ENCODE measurements at regions not wholly inside any gene's neighbourhood (a gene's known extent, or its start where the extent isn't known, plus 50 kb on each side); places are given as distances from the start of the nearest gene placed in this dataset.

DNA sequence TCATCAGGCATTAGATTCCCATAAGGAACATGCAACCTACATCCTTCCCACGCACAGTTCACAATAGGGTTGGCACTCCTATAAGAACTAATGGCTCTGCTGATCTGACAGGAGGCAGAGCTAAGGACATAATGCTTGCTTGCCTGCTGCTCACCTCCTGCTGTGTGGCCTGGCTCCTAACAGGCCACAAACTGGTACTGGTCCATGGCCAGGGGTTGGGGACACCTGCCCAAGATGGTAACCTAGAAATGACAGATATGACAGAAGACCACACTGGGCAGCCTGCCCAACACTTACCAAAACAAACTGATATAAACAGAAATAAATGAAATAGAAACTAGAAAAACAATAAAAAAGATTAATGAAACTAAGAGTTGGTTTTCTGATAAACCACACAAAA is 325.6 kb downstream of the SEC23A start (continued):
- TF ChIP-seq ZNF776 (tag by site-specific recombination; IDR thresholded peaks at IDR 0.05; ENCODE audit: borderline replicate concordance), result no peak

- POLR2A ChIA-PET, result no interaction called here
These were observed 327.0 kb downstream of the SEC23A start for GRCh38 chr14:38775986-38776385.

DNA sequence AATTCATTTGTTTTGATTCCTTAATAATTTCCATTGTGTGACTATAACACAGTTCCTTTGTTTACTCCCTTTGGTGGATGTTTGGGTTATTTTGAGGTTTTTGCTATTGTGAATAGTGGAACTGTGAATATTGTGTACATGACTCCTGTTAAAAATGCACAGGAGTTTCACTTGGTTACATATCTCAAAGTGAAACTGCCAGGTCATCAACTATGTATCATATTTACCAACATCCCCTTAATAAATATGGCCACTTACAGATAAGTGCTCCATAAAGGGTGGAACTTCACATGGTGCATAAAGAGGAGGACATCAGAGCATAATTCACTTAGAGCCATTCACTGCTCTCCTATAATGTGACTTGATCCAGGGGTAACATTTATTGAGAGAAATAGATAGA is 328.9 kb downstream of the SEC23A start:
- Histone ChIP-seq H3K27ac (ENCODE audit: extremely low read depth, low read depth, low read length) (no peak overlapping the region), H3K4me3 (ENCODE audit: low read depth, low read length) (no peak overlapping the region), H3K4me1 (ENCODE audit: control insufficient read depth, insufficient read depth, low read length) (no peaks in the 10 kb centered on the region), H3K9me3 (ENCODE audit: control insufficient read depth, insufficient read depth, low read depth, low read length) (no peaks in the 10 kb centered on the region), H3K36me3 (ENCODE audit: control insufficient read depth in 2 of 2, insufficient read depth in 1 of 2, low read length in 2 of 2) (no peaks in the 10 kb centered on the region)
- ChIA-PET CTCF (no interaction called here), POLR2A (no interaction called here)
- TF ChIP-seq ZNF169 (tag by site-specific recombination; IDR thresholded peaks at IDR 0.05) (no peak), ZNF174 (tag by site-specific recombination; IDR thresholded peaks at IDR 0.05) (no peak), ZNF623 (tag by site-specific recombination; IDR thresholded peaks at IDR 0.05) (no peak), ZNF423 (tag by site-specific recombination; IDR thresholded peaks at IDR 0.05) (no peak), ZNF792 (tag by site-specific recombination; IDR thresholded peaks at IDR 0.05) (no peak), ZNF404 (tag by site-specific recombination; IDR thresholded peaks at IDR 0.05) (no peak), SP2 (tag by site-specific recombination; IDR thresholded peaks at IDR 0.05) (no peak), ZNF670 (tag by site-specific recombination; IDR thresholded peaks at IDR 0.05; ENCODE audit: low read depth) (no peak), YY2 (tag by site-specific recombination; IDR thresholded peaks at IDR 0.05) (no peak), GLIS1 (tag by site-specific recombination; IDR thresholded peaks at IDR 0.05) (no peak), ZNF155 (tag by site-specific recombination; IDR thresholded peaks at IDR 0.05) (no peak)
- TF ChIP-seq, protein P1, sequence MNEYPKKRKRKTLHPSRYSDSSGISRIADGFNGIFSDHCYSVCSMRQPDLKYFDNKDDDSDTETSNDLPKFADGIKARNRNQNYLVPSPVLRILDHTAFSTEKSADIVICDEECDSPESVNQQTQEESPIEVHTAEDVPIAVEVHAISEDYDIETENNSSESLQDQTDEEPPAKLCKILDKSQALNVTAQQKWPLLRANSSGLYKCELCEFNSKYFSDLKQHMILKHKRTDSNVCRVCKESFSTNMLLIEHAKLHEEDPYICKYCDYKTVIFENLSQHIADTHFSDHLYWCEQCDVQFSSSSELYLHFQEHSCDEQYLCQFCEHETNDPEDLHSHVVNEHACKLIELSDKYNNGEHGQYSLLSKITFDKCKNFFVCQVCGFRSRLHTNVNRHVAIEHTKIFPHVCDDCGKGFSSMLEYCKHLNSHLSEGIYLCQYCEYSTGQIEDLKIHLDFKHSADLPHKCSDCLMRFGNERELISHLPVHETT (tag by site-specific recombination; IDR thresholded peaks at IDR 0.05), result no peak

More at GRCh38 chr14:38775986-38776385, 327.0 kb downstream of the SEC23A start:
- H3K36me3 ChIP-seq (ENCODE audit: control insufficient read depth in 2 of 2, insufficient read depth in 1 of 2, low read length in 2 of 2), result no peaks in the 10 kb centered on the region
- no peak overlapping the region for H3K27ac ChIP-seq (ENCODE audit: extremely low read depth, low read depth, low read length)
- no peaks in the 10 kb centered on the region for H3K9me3 ChIP-seq (ENCODE audit: control insufficient read depth, insufficient read depth, low read depth, low read length)
- CTCF ChIA-PET, result no interaction called here
- H3K4me3 ChIP-seq (ENCODE audit: low read depth, low read length), result no peak overlapping the region
- no peak for TF ChIP-seq ZFP37 (tag by site-specific recombination; IDR thresholded peaks at IDR 0.05)
- TF ChIP-seq ZFP3 (tag by site-specific recombination; IDR thresholded peaks at IDR 0.05; ENCODE audit: low read depth), result no peak
- TF ChIP-seq SALL2 (tag by site-specific recombination; IDR thresholded peaks at IDR 0.05; ENCODE audit: borderline replicate concordance), result no peak
- TF ChIP-seq ZNF76 (tag by site-specific recombination; IDR thresholded peaks at IDR 0.05; ENCODE audit: borderline replicate concordance, low read depth), result no peak
- no peak for TF ChIP-seq ZNF398 (tag by site-specific recombination; IDR thresholded peaks at IDR 0.05)
- TF ChIP-seq ZNF174 (tag by site-specific recombination; IDR thresholded peaks at IDR 0.05), result no peak
- TF ChIP-seq, protein P2, sequence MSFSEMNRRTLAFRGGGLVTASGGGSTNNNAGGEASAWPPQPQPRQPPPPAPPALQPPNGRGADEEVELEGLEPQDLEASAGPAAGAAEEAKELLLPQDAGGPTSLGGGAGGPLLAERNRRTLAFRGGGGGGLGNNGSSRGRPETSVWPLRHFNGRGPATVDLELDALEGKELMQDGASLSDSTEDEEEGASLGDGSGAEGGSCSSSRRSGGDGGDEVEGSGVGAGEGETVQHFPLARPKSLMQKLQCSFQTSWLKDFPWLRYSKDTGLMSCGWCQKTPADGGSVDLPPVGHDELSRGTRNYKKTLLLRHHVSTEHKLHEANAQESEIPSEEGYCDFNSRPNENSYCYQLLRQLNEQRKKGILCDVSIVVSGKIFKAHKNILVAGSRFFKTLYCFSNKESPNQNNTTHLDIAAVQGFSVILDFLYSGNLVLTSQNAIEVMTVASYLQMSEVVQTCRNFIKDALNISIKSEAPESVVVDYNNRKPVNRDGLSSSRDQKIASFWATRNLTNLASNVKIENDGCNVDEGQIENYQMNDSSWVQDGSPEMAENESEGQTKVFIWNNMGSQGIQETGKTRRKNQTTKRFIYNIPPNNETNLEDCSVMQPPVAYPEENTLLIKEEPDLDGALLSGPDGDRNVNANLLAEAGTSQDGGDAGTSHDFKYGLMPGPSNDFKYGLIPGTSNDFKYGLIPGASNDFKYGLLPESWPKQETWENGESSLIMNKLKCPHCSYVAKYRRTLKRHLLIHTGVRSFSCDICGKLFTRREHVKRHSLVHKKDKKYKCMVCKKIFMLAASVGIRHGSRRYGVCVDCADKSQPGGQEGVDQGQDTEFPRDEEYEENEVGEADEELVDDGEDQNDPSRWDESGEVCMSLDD (tag by site-specific recombination; IDR thresholded peaks at IDR 0.05), result no peak
- TF ChIP-seq KLF1 (tag by site-specific recombination; IDR thresholded peaks at IDR 0.05), result no peak
- TF ChIP-seq ZNF362 (tag by site-specific recombination; IDR thresholded peaks at IDR 0.05), result no peak
- TF ChIP-seq ZNF785 (tag by site-specific recombination; IDR thresholded peaks at IDR 0.05), result no peak
- TF ChIP-seq ZFP69B (tag by site-specific recombination; IDR thresholded peaks at IDR 0.05), result no peak
- no peak for TF ChIP-seq ZNF529 (tag by site-specific recombination; IDR thresholded peaks at IDR 0.05; ENCODE audit: insufficient replicate concordance)
- TF ChIP-seq ZNF629 (tag by site-specific recombination; IDR thresholded peaks at IDR 0.05), result no peak
- TF ChIP-seq RBAK (tag by site-specific recombination; IDR thresholded peaks at IDR 0.05), result no peak
- TF ChIP-seq PBX3 (CRISPR knock-in tag; IDR thresholded peaks at IDR 0.05), result no peak
- TF ChIP-seq ZNF140 (tag by site-specific recombination; IDR thresholded peaks at IDR 0.05), result no peak
- no peak for TF ChIP-seq ZBTB8A (tag by site-specific recombination; IDR thresholded peaks at IDR 0.05)
- H3K4me1 ChIP-seq (ENCODE audit: control insufficient read depth, insufficient read depth, low read length), result no peaks in the 10 kb centered on the region

Measured in HEK293 (cell line).